ENCODE measurements at regions not wholly inside any gene's neighbourhood (a gene's known extent, or its start where the extent isn't known, plus 50 kb on each side); places are given as distances from the start of the nearest gene placed in this dataset.

DNA sequence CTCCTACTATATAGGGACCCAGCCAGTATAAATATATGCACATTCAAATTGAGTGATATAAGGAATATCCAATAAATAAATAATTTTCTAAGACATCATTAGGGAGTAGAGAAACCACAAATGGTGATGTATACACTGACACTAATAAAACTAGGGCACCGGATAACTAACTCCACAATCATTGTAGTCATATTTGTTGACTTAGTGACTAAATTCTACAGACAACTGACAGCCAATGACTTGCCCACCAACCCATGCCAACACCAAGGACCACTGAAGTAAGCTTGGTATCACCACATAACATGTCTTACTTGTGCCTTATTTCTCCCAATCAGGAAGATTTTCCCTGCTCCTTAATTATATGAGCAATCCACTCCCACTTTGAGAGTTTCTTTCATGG lies 139.6 kb upstream of the TRPC6 start:
- ATAC-seq (no peak), DNase-seq (ENCODE audit: low read depth, low spot score) (no peak)
- no peak overlapping the region for H3K4me2 ChIP-seq (ENCODE audit: low read length)
- no peaks in the 10 kb centered on the region for H4K20me1 ChIP-seq (ENCODE audit: insufficient read depth)
- no peaks in the 10 kb centered on the region for H3K9me3 ChIP-seq (ENCODE audit: control insufficient read depth in 1 of 2, insufficient read depth in 1 of 2, low read depth in 1 of 2, low read length in 2 of 2)
- no peaks in the 10 kb centered on the region for H3K36me3 ChIP-seq (ENCODE audit: control insufficient read depth in 1 of 2, insufficient read depth in 2 of 2, low read length in 2 of 2)
- CTCF ChIA-PET = no interaction called here
- H3K27ac ChIP-seq (ENCODE audit: low read depth, low read length) = no peak overlapping the region
- intact Hi-C loops (cut with micrococcal nuclease) = no loop called here
- H3K9ac ChIP-seq (ENCODE audit: low read length) = no peak overlapping the region
- no peaks in the 10 kb centered on the region for H3K27me3 ChIP-seq (ENCODE audit: insufficient read depth, low read length)
- POLR2A ChIA-PET = no interaction called here
- TF ChIP-seq EZH2phosphoT487 (IDR thresholded peaks at IDR 0.05; ENCODE audit: borderline replicate concordance) (no peak), EZH2 (IDR thresholded peaks at IDR 0.05) (no peak), POLR2A (IDR thresholded peaks at IDR 0.05; ENCODE audit: borderline replicate concordance, extremely low read depth, insufficient read depth, insufficient read length) (no peak), CEBPB (IDR thresholded peaks at IDR 0.05; ENCODE audit: low read depth) (no peak), FOSL1 (IDR thresholded peaks at IDR 0.05; ENCODE audit: low read depth) (no peak), RAD21 (IDR thresholded peaks at IDR 0.05; ENCODE audit: low read depth) (no peak), JUND (IDR thresholded peaks at IDR 0.05) (no peak), ZFX (IDR thresholded peaks at IDR 0.05) (no peak), EGR1 (IDR thresholded peaks at IDR 0.05; ENCODE audit: low read depth) (no peak), ELF1 (IDR thresholded peaks at IDR 0.05; ENCODE audit: borderline replicate concordance, low read depth) (no peak), CBX3 (IDR thresholded peaks at IDR 0.05; ENCODE audit: low read depth) (no peak), POLR2AphosphoS5 (IDR thresholded peaks at IDR 0.05; ENCODE audit: low read depth, low read length) (no peak), ZNF274 (IDR thresholded peaks at IDR 0.05; ENCODE audit: low read depth, low read length) (no peak), YY1 (IDR thresholded peaks at IDR 0.05; ENCODE audit: extremely low read depth, insufficient replicate concordance, low read depth, low read length) (no peak), MAX (IDR thresholded peaks at IDR 0.05) (no peak)
- TF ChIP-seq, protein P1, sequence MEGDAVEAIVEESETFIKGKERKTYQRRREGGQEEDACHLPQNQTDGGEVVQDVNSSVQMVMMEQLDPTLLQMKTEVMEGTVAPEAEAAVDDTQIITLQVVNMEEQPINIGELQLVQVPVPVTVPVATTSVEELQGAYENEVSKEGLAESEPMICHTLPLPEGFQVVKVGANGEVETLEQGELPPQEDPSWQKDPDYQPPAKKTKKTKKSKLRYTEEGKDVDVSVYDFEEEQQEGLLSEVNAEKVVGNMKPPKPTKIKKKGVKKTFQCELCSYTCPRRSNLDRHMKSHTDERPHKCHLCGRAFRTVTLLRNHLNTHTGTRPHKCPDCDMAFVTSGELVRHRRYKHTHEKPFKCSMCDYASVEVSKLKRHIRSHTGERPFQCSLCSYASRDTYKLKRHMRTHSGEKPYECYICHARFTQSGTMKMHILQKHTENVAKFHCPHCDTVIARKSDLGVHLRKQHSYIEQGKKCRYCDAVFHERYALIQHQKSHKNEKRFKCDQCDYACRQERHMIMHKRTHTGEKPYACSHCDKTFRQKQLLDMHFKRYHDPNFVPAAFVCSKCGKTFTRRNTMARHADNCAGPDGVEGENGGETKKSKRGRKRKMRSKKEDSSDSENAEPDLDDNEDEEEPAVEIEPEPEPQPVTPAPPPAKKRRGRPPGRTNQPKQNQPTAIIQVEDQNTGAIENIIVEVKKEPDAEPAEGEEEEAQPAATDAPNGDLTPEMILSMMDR (IDR thresholded peaks at IDR 0.05 in 2 of 3, conservative IDR thresholded peaks at IDR 0.05 in 1 of 3; ENCODE audit: borderline replicate concordance in 1 of 3, insufficient read depth in 1 of 3, low read depth in 2 of 3, low read length in 2 of 3) = no peak
- H2AFZ ChIP-seq (ENCODE audit: low read depth, low read length, poor library complexity, severe bottlenecking) = no peak overlapping the region
- H3K79me2 ChIP-seq (ENCODE audit: insufficient read depth, low read length) = no peaks in the 10 kb centered on the region
- RAD21 ChIA-PET (ENCODE audit: low non-redundant PET in 1 of 2, low total read pairs in 2 of 2, uncharacterized antibody in 2 of 2, unreplicated experiment in 2 of 2) = no interaction called here
- H3K4me3 ChIP-seq (replicated peaks in 1 of 2; ENCODE audit: low read depth in 1 of 2, low read length in 2 of 2) = no peak overlapping the region
- BruUV-seq (replicated peaks) = no TSS peak
- H3K4me1 ChIP-seq (ENCODE audit: control insufficient read depth in 1 of 2, insufficient read depth in 2 of 2, low read length in 2 of 2) = no peaks in the 10 kb centered on the region
- no peaks in the 10 kb centered on the region for H3K9me2 ChIP-seq (ENCODE audit: insufficient read depth)
